HG02981 (cell line): ENCODE measurements at regions not wholly inside any gene's neighbourhood (a gene's known extent, or its start where the extent isn't known, plus 50 kb on each side); places are given as distances from the start of the nearest gene placed in this dataset.
"Not testable (repeated sequence)": the region's sequence is repeated elsewhere in the genome, so short reads cannot be mapped to it uniquely, and the experiment has no call there.

Source experiments
- ATAC-seq: cut with Tn5 transposase; IDR thresholded peaks from one replicate; pipeline ENCODE4 v1.9.1; 2021; ENCODE audit warnings: mild to moderate bottlenecking, moderate library complexity; ENCODE audit not compliant: unreplicated experiment

GRCh38 chr6:125354649-125355048 lies 52.9 kb upstream of the HDDC2 start:
- ATAC-seq, result no peak

GRCh38 chr6:125356884-125357283 lies 55.1 kb upstream of the HDDC2 start:
- ATAC-seq, result no peak

- ATAC-seq, result peak; percentile 56
Measured at GRCh38 chr6:125357515-125358256, 55.9 kb upstream of the HDDC2 start.

GRCh38 chr6:125358898-125359297 lies 57.1 kb upstream of the HDDC2 start:
- no peak for ATAC-seq

- no peak for ATAC-seq
Measured at GRCh38 chr6:125361868-125362267, 60.1 kb upstream of the HDDC2 start.

GRCh38 chr6:125363039-125363823 lies 61.5 kb upstream of the HDDC2 start:
- no peak for ATAC-seq

- no peak for ATAC-seq
Measured at GRCh38 chr6:125363824-125364165, 62.0 kb upstream of the HDDC2 start.

GRCh38 chr6:125365230-125365629 lies 63.5 kb upstream of the HDDC2 start:
- no peak for ATAC-seq

GRCh38 chr6:125367036-125367782 lies 65.4 kb upstream of the HDDC2 start:
- no peak for ATAC-seq

GRCh38 chr6:125370343-125370742 lies 68.6 kb upstream of the HDDC2 start:
- no peak for ATAC-seq

GRCh38 chr6:125375013-125375412 lies 73.2 kb upstream of the HDDC2 start:
- no peak for ATAC-seq

- ATAC-seq, result no peak
Measured at GRCh38 chr6:125375821-125376220, 74.1 kb upstream of the HDDC2 start.

GRCh38 chr6:125377621-125378020 lies 75.9 kb upstream of the HDDC2 start:
- ATAC-seq, result no peak

GRCh38 chr6:125379174-125379573 lies 77.4 kb upstream of the HDDC2 start:
- ATAC-seq, result no peak

- no peak for ATAC-seq
Measured at GRCh38 chr6:125380474-125380873, 78.7 kb upstream of the HDDC2 start.

GRCh38 chr6:125386337-125386736 lies 84.6 kb upstream of the HDDC2 start:
- not testable (repeated sequence) for ATAC-seq

- peak; percentile 70 for ATAC-seq
Measured at GRCh38 chr6:125392682-125393081, 90.9 kb upstream of the HDDC2 start.

- ATAC-seq, result no peak
Measured at GRCh38 chr6:125393449-125393858, 91.7 kb upstream of the HDDC2 start.

GRCh38 chr6:125406741-125407140 lies 105.0 kb upstream of the HDDC2 start:
- no peak for ATAC-seq

GRCh38 chr6:125414507-125414906 lies 112.7 kb upstream of the HDDC2 start:
- ATAC-seq, result no peak

GRCh38 chr6:125415913-125416312 lies 114.1 kb upstream of the HDDC2 start:
- ATAC-seq, result no peak

GRCh38 chr6:125421836-125422235 lies 120.1 kb upstream of the HDDC2 start:
- ATAC-seq, result no peak
